ENCODE measurements at regions not wholly inside any gene's neighbourhood (a gene's known extent, or its start where the extent isn't known, plus 50 kb on each side); places are given as distances from the start of the nearest gene placed in this dataset.

GRCh38 chr4:95619525-95620443 is 71.0 kb upstream of the UNC5C start:
- no peak for TF ChIP-seq RAD21 (IDR thresholded peaks at IDR 0.05; ENCODE audit: low read length)
- no peak for TF ChIP-seq POLR2A (IDR thresholded peaks at IDR 0.05; ENCODE audit: low read depth, low read length)
- TF ChIP-seq, protein P1, sequence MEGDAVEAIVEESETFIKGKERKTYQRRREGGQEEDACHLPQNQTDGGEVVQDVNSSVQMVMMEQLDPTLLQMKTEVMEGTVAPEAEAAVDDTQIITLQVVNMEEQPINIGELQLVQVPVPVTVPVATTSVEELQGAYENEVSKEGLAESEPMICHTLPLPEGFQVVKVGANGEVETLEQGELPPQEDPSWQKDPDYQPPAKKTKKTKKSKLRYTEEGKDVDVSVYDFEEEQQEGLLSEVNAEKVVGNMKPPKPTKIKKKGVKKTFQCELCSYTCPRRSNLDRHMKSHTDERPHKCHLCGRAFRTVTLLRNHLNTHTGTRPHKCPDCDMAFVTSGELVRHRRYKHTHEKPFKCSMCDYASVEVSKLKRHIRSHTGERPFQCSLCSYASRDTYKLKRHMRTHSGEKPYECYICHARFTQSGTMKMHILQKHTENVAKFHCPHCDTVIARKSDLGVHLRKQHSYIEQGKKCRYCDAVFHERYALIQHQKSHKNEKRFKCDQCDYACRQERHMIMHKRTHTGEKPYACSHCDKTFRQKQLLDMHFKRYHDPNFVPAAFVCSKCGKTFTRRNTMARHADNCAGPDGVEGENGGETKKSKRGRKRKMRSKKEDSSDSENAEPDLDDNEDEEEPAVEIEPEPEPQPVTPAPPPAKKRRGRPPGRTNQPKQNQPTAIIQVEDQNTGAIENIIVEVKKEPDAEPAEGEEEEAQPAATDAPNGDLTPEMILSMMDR (conservative IDR thresholded peaks at IDR 0.05; ENCODE audit: low read depth, low read length), result no peak
- TF ChIP-seq SMC3 (IDR thresholded peaks at IDR 0.05; ENCODE audit: low read depth, low read length), result no peak
- TF ChIP-seq MXI1 (IDR thresholded peaks at IDR 0.05; ENCODE audit: borderline replicate concordance, low read depth, low read length), result no peak
- no peak for TF ChIP-seq CHD1 (IDR thresholded peaks at IDR 0.05; ENCODE audit: low read depth, low read length)
- no peak for TF ChIP-seq RFX5 (IDR thresholded peaks at IDR 0.05; ENCODE audit: low read depth, low read length)
- TF ChIP-seq ELK1 (IDR thresholded peaks at IDR 0.05; ENCODE audit: borderline replicate concordance, low read depth, low read length), result no peak
- TF ChIP-seq NFE2L2 (IDR thresholded peaks at IDR 0.05; ENCODE audit: low read depth, low read length), result no peak
- no peak for TF ChIP-seq BHLHE40 (IDR thresholded peaks at IDR 0.05; ENCODE audit: low read depth, low read length)
- TF ChIP-seq USF2 (IDR thresholded peaks at IDR 0.05; ENCODE audit: low read depth, low read length), result no peak
- TF ChIP-seq MAZ (IDR thresholded peaks at IDR 0.05; ENCODE audit: borderline replicate concordance, low read depth, low read length), result no peak
